ENCODE measurements at regions not wholly inside any gene's neighbourhood (a gene's known extent, or its start where the extent isn't known, plus 50 kb on each side); places are given as distances from the start of the nearest gene placed in this dataset.

DNA sequence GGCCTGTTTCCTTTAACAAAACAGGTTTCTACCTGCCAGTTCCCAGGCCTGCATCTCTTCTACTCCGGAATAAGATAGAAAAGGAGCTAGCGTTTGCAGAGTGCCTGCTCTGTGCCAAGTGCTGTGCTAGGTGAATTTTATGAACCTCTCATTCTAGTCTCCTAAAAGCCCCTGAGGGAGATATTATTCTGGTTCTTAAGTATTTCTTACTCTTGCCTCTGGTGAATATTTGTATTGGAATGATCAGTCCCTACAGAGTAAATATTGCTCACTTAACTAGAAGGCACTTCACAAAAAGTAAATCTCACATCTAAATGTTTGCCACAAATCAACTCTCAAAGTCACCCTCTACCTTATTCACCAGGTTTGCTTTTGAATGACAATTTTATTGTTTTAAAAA lies 227.1 kb downstream of the AUH start:
- H3K36me3 ChIP-seq (ENCODE audit: control insufficient read depth, insufficient read depth, low read length) = no peaks in the 10 kb centered on the region
- no peak overlapping the region for H3K4me3 ChIP-seq (ENCODE audit: low read depth, low read length)
- H3K27ac ChIP-seq (ENCODE audit: low read depth, low read length) = no peak overlapping the region
- no peaks in the 10 kb centered on the region for H3K9me3 ChIP-seq (ENCODE audit: control insufficient read depth, insufficient read depth, low read depth, low read length)
- H3K4me1 ChIP-seq (ENCODE audit: control insufficient read depth, insufficient read depth, low read length) = peaks cover 5% of the 10 kb centered on the region; the same call in 1 of the 2 replicates
- no peaks in the 10 kb centered on the region for H3K27me3 ChIP-seq (ENCODE audit: control insufficient read depth, insufficient read depth, low read length)
- H3K9ac ChIP-seq (ENCODE audit: low read length) = no peak overlapping the region

DNA sequence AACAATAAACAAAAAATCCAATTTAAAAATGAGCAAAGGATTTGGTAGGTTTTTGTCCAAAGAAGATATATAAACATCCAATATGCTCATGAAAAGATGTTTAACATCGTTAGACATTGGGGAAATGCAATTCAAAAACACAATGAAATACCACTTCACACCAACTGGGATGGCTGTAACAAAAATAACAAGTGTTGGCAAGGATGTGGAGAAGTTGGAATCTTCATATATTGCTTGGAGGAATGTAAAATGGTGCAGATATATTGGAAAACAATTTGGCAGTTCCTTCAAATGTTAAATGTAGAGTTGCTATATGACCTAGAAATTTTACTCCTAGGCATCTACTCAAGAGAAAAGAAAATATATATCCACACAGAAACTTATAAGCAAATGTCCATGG lies 224.3 kb downstream of the AUH start:
- H3K4me1 ChIP-seq (ENCODE audit: control insufficient read depth, insufficient read depth, low read length) = peaks cover 5% of the 10 kb centered on the region; the same call in 1 of the 2 replicates
- no peak overlapping the region for H3K9ac ChIP-seq (ENCODE audit: low read length)
- H3K27ac ChIP-seq (ENCODE audit: low read depth, low read length) = no peak overlapping the region

DNA sequence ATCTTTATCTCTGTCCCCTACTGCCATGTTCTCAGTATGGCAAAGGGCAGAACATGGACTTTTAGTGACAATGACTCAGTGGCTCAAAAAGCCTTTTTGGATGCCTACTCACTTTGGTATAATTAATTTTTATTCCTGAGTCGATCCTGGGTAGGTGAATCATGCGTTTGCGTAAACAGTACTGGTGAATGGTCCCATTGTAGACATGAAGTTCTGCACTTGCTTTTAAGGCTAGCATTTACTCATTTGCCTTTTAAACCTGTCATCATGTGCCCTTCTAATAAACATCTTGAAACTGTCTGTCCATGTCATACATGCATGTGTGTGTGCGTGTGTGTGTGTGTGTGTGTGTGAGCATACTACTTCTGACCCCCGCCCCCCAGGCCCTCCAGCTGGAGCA lies 223.0 kb downstream of the AUH start:
- Histone ChIP-seq H3K4me1 (ENCODE audit: control insufficient read depth, insufficient read depth, low read length) (peaks cover 5% of the 10 kb centered on the region; the same call in 1 of the 2 replicates), H3K27ac (ENCODE audit: low read depth, low read length) (no peak overlapping the region), H3K27me3 (ENCODE audit: control insufficient read depth, insufficient read depth, low read length) (no peaks in the 10 kb centered on the region), H3K4me3 (ENCODE audit: low read depth, low read length) (no peak overlapping the region), H3K9me3 (ENCODE audit: control insufficient read depth, insufficient read depth, low read depth, low read length) (no peaks in the 10 kb centered on the region), H3K36me3 (ENCODE audit: control insufficient read depth, insufficient read depth, low read length) (no peaks in the 10 kb centered on the region), H3K9ac (ENCODE audit: low read length) (no peak overlapping the region)

More for the DNA sequence above, 224.3 kb downstream of the AUH start:
- Histone ChIP-seq H3K9me3 (ENCODE audit: control insufficient read depth, insufficient read depth, low read depth, low read length) (no peaks in the 10 kb centered on the region), H3K27me3 (ENCODE audit: control insufficient read depth, insufficient read depth, low read length) (no peaks in the 10 kb centered on the region), H3K4me3 (ENCODE audit: low read depth, low read length) (no peak overlapping the region), H3K36me3 (ENCODE audit: control insufficient read depth, insufficient read depth, low read length) (no peaks in the 10 kb centered on the region)

DNA sequence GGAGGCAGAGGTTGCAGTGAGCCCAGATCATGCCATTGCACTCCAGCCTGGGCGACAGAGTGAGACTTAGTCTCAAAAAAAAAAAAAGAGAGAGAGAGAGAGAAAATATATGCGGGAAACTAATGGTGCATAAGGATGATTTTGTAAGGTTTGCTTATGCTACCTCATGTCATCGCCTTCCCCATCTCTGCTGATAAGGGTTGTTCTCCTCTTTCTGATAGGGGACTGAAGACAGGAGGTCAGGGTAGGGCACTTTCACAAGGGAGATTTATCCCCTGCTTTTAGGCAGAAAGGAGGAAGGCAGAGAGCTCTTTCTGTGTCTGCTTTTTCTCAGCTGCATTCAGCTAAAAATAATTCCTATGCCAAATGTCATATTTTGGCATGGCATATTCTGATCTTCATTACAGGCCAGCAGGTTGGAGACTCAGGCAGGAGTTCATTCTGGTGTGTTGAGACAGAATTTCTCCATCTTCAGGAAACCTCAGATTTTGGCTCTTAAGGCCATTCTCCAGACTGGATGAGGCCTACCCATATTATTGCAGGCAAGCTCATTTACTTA lies 220.2 kb downstream of the AUH start:
- no peak overlapping the region for H3K9ac ChIP-seq (ENCODE audit: low read length)
- H3K36me3 ChIP-seq (ENCODE audit: control insufficient read depth, insufficient read depth, low read length) = no peaks in the 10 kb centered on the region
- H3K27ac ChIP-seq (ENCODE audit: low read depth, low read length) = no peak overlapping the region
- peaks cover 7% of the 10 kb centered on the region; the same call in 1 of the 2 replicates for H3K4me1 ChIP-seq (ENCODE audit: control insufficient read depth, insufficient read depth, low read length)
- H3K9me3 ChIP-seq (ENCODE audit: control insufficient read depth, insufficient read depth, low read depth, low read length) = peaks cover 5% of the 10 kb centered on the region; the same call in 1 of the 2 replicates
- no peaks in the 10 kb centered on the region for H3K27me3 ChIP-seq (ENCODE audit: control insufficient read depth, insufficient read depth, low read length)
- H3K4me3 ChIP-seq (ENCODE audit: low read depth, low read length) = no peak overlapping the region

DNA sequence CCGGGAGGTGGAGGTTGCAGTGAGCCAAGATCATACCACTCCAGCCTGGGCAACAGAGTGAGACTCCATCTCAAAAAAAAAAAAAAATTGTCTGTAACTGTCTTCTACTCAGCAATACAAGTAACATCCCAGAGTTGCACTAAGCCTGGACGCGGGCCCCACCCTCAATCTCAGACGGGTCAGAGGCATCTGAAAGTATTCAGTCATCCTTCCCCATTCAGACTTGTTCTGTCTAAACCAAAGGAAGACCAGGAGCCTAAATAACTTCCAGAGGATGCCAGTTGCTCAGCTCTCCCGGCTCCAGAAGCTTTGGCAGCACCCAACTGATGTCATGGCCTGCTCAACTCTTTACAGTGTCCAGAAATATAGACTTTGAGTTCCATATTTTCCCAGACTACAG lies 218.6 kb downstream of the AUH start:
- no peak overlapping the region for H3K9ac ChIP-seq (ENCODE audit: low read length)
- H3K36me3 ChIP-seq (ENCODE audit: control insufficient read depth, insufficient read depth, low read length) = no peaks in the 10 kb centered on the region
- H3K4me3 ChIP-seq (ENCODE audit: low read depth, low read length) = no peak overlapping the region
- peaks cover 5% of the 10 kb centered on the region; the same call in 1 of the 2 replicates for H3K9me3 ChIP-seq (ENCODE audit: control insufficient read depth, insufficient read depth, low read depth, low read length)
- no peaks in the 10 kb centered on the region for H3K27me3 ChIP-seq (ENCODE audit: control insufficient read depth, insufficient read depth, low read length)
- H3K27ac ChIP-seq (ENCODE audit: low read depth, low read length) = no peak overlapping the region
- peaks cover 24% of the 10 kb centered on the region for H3K4me1 ChIP-seq (ENCODE audit: control insufficient read depth, insufficient read depth, low read length)

DNA sequence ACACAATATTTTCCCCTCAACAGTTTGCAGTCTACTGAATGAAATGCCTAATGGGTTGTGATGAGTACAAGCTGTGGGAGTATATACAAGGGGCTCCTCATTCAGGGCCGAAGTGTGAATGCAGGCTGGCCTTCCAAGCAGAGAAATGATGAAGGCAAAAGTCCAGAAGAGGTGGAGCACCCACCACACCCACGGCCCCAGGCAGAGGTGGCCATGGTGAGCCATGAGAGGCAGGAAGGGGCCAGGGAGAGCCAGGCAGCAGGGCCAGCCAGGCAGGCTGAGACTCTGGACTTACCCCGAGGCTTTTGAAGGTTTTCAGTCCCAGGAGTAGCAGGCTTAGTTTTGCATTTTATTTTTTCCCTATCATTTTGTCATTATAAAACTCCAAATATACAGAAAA lies 218.1 kb downstream of the AUH start:
- peaks cover 25% of the 10 kb centered on the region for H3K4me1 ChIP-seq (ENCODE audit: control insufficient read depth, insufficient read depth, low read length)
- no peak overlapping the region for H3K9ac ChIP-seq (ENCODE audit: low read length)
- no peak overlapping the region for H3K27ac ChIP-seq (ENCODE audit: low read depth, low read length)
- H3K4me3 ChIP-seq (ENCODE audit: low read depth, low read length) = no peak overlapping the region
- no peaks in the 10 kb centered on the region for H3K27me3 ChIP-seq (ENCODE audit: control insufficient read depth, insufficient read depth, low read length)
- peaks cover 5% of the 10 kb centered on the region; the same call in 1 of the 2 replicates for H3K9me3 ChIP-seq (ENCODE audit: control insufficient read depth, insufficient read depth, low read depth, low read length)
- no peaks in the 10 kb centered on the region for H3K36me3 ChIP-seq (ENCODE audit: control insufficient read depth, insufficient read depth, low read length)

DNA sequence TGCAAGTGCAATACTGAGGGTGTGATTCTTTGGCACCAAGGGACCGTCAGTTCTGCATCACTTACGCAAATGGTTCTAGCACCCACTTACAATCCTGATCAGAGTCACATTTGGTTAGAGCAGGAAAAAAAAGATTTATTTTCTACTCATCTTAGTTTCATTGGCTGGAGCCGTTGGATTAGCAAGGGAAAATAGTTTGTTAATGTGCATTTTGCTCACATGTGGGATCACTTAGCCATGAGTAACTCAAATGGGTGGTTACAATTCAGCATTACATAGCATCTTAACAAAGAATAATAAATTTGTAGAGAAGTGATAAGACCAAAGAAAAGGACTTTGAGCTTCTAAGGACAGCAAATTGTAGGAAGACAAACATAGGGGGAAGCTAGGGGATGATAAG lies 216.9 kb downstream of the AUH start:
- Histone ChIP-seq H3K4me1 (ENCODE audit: control insufficient read depth, insufficient read depth, low read length) (peaks cover 22% of the 10 kb centered on the region), H3K27ac (ENCODE audit: low read depth, low read length) (no peak overlapping the region)

DNA sequence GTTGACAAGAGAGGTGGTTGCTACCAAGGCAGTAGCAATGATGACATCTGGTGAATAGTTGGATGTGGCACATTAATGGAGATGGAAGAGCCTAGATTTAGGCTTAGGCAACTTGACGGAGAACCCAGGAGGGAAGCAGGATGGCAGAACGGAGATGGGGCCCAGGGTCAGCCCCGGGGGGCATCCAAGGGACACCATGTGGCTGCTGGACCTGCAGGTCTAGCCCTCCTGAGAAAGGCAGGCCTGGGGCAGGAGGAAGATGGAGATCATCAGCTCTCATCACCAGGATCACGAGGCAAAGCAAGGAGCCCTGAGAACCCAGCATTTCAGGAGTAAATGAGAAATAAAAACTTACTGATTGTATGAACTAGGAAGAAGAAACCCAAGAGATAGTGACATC lies 216.2 kb downstream of the AUH start:
- peaks cover 5% of the 10 kb centered on the region for H3K9me3 ChIP-seq (ENCODE audit: control insufficient read depth, insufficient read depth, low read depth, low read length)
- no peaks in the 10 kb centered on the region for H3K27me3 ChIP-seq (ENCODE audit: control insufficient read depth, insufficient read depth, low read length)
- H3K9ac ChIP-seq (ENCODE audit: low read length) = no peak overlapping the region
- no peak overlapping the region for H3K4me3 ChIP-seq (ENCODE audit: low read depth, low read length)
- no peaks in the 10 kb centered on the region for H3K36me3 ChIP-seq (ENCODE audit: control insufficient read depth, insufficient read depth, low read length)
- peaks cover 22% of the 10 kb centered on the region for H3K4me1 ChIP-seq (ENCODE audit: control insufficient read depth, insufficient read depth, low read length)
- H3K27ac ChIP-seq (ENCODE audit: low read depth, low read length) = no peak overlapping the region

More for the DNA sequence above, 216.9 kb downstream of the AUH start:
- peaks cover 5% of the 10 kb centered on the region for H3K9me3 ChIP-seq (ENCODE audit: control insufficient read depth, insufficient read depth, low read depth, low read length)
- no peak overlapping the region for H3K9ac ChIP-seq (ENCODE audit: low read length)
- H3K4me3 ChIP-seq (ENCODE audit: low read depth, low read length) = no peak overlapping the region
- H3K27me3 ChIP-seq (ENCODE audit: control insufficient read depth, insufficient read depth, low read length) = no peaks in the 10 kb centered on the region
- no peaks in the 10 kb centered on the region for H3K36me3 ChIP-seq (ENCODE audit: control insufficient read depth, insufficient read depth, low read length)

DNA sequence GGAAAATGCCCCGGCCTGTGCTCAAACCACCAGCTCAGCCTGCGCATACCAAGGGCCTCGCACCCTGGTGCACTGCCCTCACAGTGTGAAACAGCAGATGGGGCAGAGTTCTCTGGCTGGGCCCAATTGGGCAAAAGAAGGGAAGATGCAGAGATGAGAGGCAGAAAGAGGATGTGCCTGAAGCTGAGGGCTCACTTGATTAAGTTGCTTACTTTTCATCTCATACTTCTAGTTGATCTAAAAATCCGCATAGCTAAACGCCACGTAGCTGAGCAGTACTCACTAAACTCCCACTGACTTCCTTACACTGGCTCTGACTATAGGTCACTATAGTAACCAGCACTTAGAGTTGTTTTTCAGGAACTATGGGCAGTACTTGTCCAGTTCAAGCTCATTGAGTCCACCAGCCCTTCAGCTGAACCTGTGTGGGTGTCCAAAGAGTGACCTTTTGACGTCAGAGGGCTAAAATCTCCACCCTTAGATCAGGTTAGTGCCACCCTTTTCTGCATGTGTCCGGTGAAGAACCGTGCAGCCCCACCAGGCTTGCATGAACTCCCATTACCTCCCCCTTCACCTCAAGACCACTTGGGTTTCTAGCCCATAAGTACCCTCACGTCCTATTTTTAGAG lies 215.2 kb downstream of the AUH start:
- Histone ChIP-seq H3K27ac (ENCODE audit: low read depth, low read length) (no peak overlapping the region), H3K4me3 (ENCODE audit: low read depth, low read length) (no peak overlapping the region), H3K4me1 (ENCODE audit: control insufficient read depth, insufficient read depth, low read length) (peaks cover 22% of the 10 kb centered on the region), H3K9me3 (ENCODE audit: control insufficient read depth, insufficient read depth, low read depth, low read length) (peaks cover 5% of the 10 kb centered on the region), H3K27me3 (ENCODE audit: control insufficient read depth, insufficient read depth, low read length) (no peaks in the 10 kb centered on the region), H3K36me3 (ENCODE audit: control insufficient read depth, insufficient read depth, low read length) (no peaks in the 10 kb centered on the region), H3K9ac (ENCODE audit: low read length) (no peak overlapping the region)

DNA sequence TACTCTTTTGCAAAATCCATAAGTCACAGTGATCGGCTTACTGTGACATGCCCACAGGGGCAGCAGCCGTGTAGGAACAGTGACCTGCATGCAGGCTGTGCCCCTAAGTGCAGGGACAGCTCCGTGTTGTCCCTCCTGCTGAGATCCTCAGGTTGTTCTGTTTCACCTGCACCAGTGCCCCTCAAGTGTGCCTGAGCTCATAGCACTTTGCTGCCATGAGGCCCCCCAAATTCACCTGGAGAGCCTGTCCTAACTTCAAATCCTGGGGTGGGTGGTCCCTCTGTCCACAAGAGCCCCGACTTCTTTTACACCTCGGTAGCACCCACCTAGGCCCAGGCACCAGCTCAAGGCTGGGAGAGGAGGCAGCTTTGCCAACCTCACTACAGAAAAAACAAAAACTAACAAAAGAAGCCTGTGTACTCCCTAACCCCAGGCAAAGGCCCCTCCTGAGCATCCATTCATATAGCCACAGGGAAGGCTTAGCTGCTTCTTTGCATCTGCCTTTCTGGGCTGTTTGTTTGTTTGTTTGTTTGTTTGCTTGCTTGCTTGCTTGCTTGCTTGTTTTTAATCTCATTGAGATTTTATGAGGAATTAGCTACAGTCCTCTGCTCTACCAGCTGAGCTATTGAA lies 214.5 kb downstream of the AUH start:
- no peak overlapping the region for H3K27ac ChIP-seq (ENCODE audit: low read depth, low read length)

DNA sequence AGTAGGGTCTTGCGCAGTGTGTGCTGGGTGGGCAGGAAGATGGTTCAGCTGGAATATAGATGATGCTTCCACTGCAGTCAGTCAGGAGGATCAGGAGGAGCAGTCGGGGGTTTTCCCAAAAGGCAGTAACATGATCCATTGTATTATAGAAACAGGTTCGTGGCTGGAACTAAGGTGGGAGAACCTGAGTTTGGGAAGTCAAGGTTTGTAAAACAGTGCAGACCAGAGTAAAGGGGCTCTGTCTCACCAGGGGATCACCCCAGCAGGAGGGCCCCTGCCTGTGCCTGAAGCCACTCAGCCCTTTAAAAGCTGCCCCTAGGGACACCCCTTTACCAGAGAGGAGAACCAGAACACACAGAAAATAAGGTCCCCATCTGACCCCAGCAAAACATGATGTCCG lies 213.4 kb downstream of the AUH start:
- Histone ChIP-seq H3K27ac (ENCODE audit: low read depth, low read length) (no peak overlapping the region), H3K36me3 (ENCODE audit: control insufficient read depth, insufficient read depth, low read length) (no peaks in the 10 kb centered on the region), H3K4me3 (ENCODE audit: low read depth, low read length) (no peak overlapping the region), H3K27me3 (ENCODE audit: control insufficient read depth, insufficient read depth, low read length) (no peaks in the 10 kb centered on the region), H3K9me3 (ENCODE audit: control insufficient read depth, insufficient read depth, low read depth, low read length) (peaks cover 23% of the 10 kb centered on the region), H3K9ac (ENCODE audit: low read length) (no peak overlapping the region), H3K4me1 (ENCODE audit: control insufficient read depth, insufficient read depth, low read length) (peaks cover 22% of the 10 kb centered on the region)

More for the DNA sequence above, 214.5 kb downstream of the AUH start:
- peaks cover 12% of the 10 kb centered on the region for H3K9me3 ChIP-seq (ENCODE audit: control insufficient read depth, insufficient read depth, low read depth, low read length)
- H3K4me1 ChIP-seq (ENCODE audit: control insufficient read depth, insufficient read depth, low read length) = peaks cover 22% of the 10 kb centered on the region
- no peak overlapping the region for H3K4me3 ChIP-seq (ENCODE audit: low read depth, low read length)
- no peaks in the 10 kb centered on the region for H3K36me3 ChIP-seq (ENCODE audit: control insufficient read depth, insufficient read depth, low read length)
- H3K9ac ChIP-seq (ENCODE audit: low read length) = no peak overlapping the region
- no peaks in the 10 kb centered on the region for H3K27me3 ChIP-seq (ENCODE audit: control insufficient read depth, insufficient read depth, low read length)

Data from HUES6 (cell line).